H9 (cell line): ENCODE measurements at regions not wholly inside any gene's neighbourhood (a gene's known extent, or its start where the extent isn't known, plus 50 kb on each side); places are given as distances from the start of the nearest gene placed in this dataset.

Source experiments
- DNase-seq: peaks from one replicate; pipeline ENCODE4 v3.0.0-alpha.2; 2017
- H2AFZ ChIP-seq: one replicate; pipeline ENCODE4 v1.6.1; 2013; ENCODE audit warnings: mild to moderate bottlenecking, low read length, control low read depth, moderate library complexity
- H2AK5ac ChIP-seq: 2 replicates; pipeline ENCODE4 v1.6.1; 2013; ENCODE audit warnings: low read length, control low read depth, mixed read lengths; ENCODE audit not compliant: insufficient read length
- H2BK120ac ChIP-seq: one replicate; pipeline ENCODE4 v1.6.1; 2013; ENCODE audit warnings: low read depth, mild to moderate bottlenecking, low read length, control low read depth, inconsistent platforms; ENCODE audit not compliant: poor library complexity, severe bottlenecking
- H2BK12ac ChIP-seq: 2 replicates; pipeline ENCODE4 v1.6.1; 2013; ENCODE audit warnings: low read length, control low read depth, mixed read lengths, low read depth; ENCODE audit not compliant: insufficient read length
- H2BK15ac ChIP-seq: 2 replicates; pipeline ENCODE4 v1.6.1; 2013; ENCODE audit warnings: low read depth, low read length, control low read depth
- H2BK20ac ChIP-seq: one replicate; pipeline ENCODE4 v1.6.1; 2013; ENCODE audit warnings: low read depth, mild to moderate bottlenecking, low read length, control low read depth, inconsistent platforms; ENCODE audit not compliant: poor library complexity, severe bottlenecking
- H2BK5ac ChIP-seq: 2 replicates; pipeline ENCODE4 v1.6.1; 2013; ENCODE audit warnings: low read length, control low read depth, mixed read lengths; ENCODE audit not compliant: insufficient read length
- H3K14ac ChIP-seq: 2 replicates; pipeline ENCODE4 v1.6.1; 2013; ENCODE audit warnings: low read length, control low read depth; ENCODE audit not compliant: insufficient read depth
- H3K18ac ChIP-seq: 2 replicates; pipeline ENCODE4 v1.6.1; 2013; ENCODE audit warnings: low read depth, mild to moderate bottlenecking, mixed read lengths, low read length, control low read depth; ENCODE audit not compliant: insufficient read length
- H3K23ac ChIP-seq: 2 replicates; pipeline ENCODE4 v1.6.1; 2013; ENCODE audit warnings: low read length, control low read depth, mixed read lengths, low read depth; ENCODE audit not compliant: insufficient read length
- H3K23me2 ChIP-seq: 2 replicates; pipeline ENCODE4 v1.6.1; 2013; ENCODE audit warnings: low read depth, mild to moderate bottlenecking, mixed read lengths, low read length, control low read depth; ENCODE audit not compliant: insufficient read length, poor library complexity, severe bottlenecking
- H3K27ac ChIP-seq: 2 replicates; pipeline ENCODE4 v1.5.1; 2013; ENCODE audit warnings: low read length, control low read depth, mixed read lengths, low read depth; ENCODE audit not compliant: insufficient read length
- H3K27me3 ChIP-seq: 2 replicates; pipeline ENCODE4 v1.6.1; 2013; ENCODE audit warnings: low read length, control low read depth, inconsistent platforms; ENCODE audit not compliant: insufficient read depth
- H3K4ac ChIP-seq: 2 replicates; pipeline ENCODE4 v1.6.1; 2013; ENCODE audit warnings: low read depth, mild to moderate bottlenecking, control low read depth, inconsistent platforms, low read length, moderate library complexity
- H3K4me1 ChIP-seq: 2 replicates; pipeline ENCODE4 v1.6.1; 2013; ENCODE audit warnings: low read length, control low read depth, inconsistent platforms; ENCODE audit not compliant: insufficient read depth
- H3K4me2 ChIP-seq: 2 replicates; pipeline ENCODE4 v1.6.1; 2013; ENCODE audit warnings: low read length, control low read depth, mixed read lengths; ENCODE audit not compliant: insufficient read length, insufficient read depth
- H3K56ac ChIP-seq: 2 replicates; pipeline ENCODE4 v1.6.1; 2013; ENCODE audit warnings: low read depth, mild to moderate bottlenecking, mixed read lengths, low read length, control low read depth; ENCODE audit not compliant: insufficient read length
- H3K79me1 ChIP-seq: 2 replicates; pipeline ENCODE4 v1.6.1; 2013; ENCODE audit warnings: low read depth, mild to moderate bottlenecking, moderate library complexity, low read length, control low read depth, inconsistent platforms; ENCODE audit not compliant: insufficient read depth, poor library complexity, severe bottlenecking
- H3K79me2 ChIP-seq: 2 replicates; pipeline ENCODE4 v1.6.1; 2013; ENCODE audit warnings: low read length, control low read depth, inconsistent platforms; ENCODE audit not compliant: insufficient read depth
- H3K9ac ChIP-seq: 2 replicates; pipeline ENCODE4 v1.6.1; 2013; ENCODE audit warnings: low read length, control low read depth, mixed read lengths; ENCODE audit not compliant: insufficient read length; ENCODE audit errors: extremely low read depth
- H3K9me3 ChIP-seq: one replicate; pipeline ENCODE4 v1.6.1; 2013; ENCODE audit warnings: low read depth, low read length, inconsistent platforms; ENCODE audit not compliant: control insufficient read depth
- H3T11ph ChIP-seq: one replicate; pipeline ENCODE4 v1.6.1; 2013; ENCODE audit warnings: mild to moderate bottlenecking, low read length, control low read depth, inconsistent platforms
- H4K20me1 ChIP-seq: one replicate; pipeline ENCODE4 v1.6.1; 2013; ENCODE audit not compliant: control insufficient read depth, insufficient read length, insufficient read depth
- H4K5ac ChIP-seq: 2 replicates; pipeline ENCODE4 v1.6.1; 2013; ENCODE audit warnings: low read depth, mild to moderate bottlenecking, mixed read lengths, low read length, control low read depth; ENCODE audit not compliant: insufficient read length
- H4K8ac ChIP-seq: replicated peaks from 2 replicates; pipeline ENCODE4 v1.6.1; 2013; ENCODE audit warnings: low read length, control low read depth, mixed read lengths, low read depth; ENCODE audit not compliant: insufficient read length
- H4K91ac ChIP-seq: 2 replicates; pipeline ENCODE4 v1.6.1; 2013; ENCODE audit warnings: low read depth, mild to moderate bottlenecking, moderate library complexity, mixed read lengths, low read length, control low read depth; ENCODE audit not compliant: insufficient read length
- H3K27ac Mint-ChIP-seq, 3 experiments: 2 replicates in 2 of 3; 3 replicates in 1 of 3; pipeline ENCODE4 v1.8.0; 2020 to 2021; ENCODE audit warnings: mixed read lengths in 3 of 3, mild to moderate bottlenecking in 1 of 3, moderate library complexity in 1 of 3
- H3K27me3 Mint-ChIP-seq: 2 replicates; pipeline ENCODE4 v1.8.0; 2021; ENCODE audit warnings: low read depth, mild to moderate bottlenecking, moderate library complexity, mixed read lengths
- H3K36me3 Mint-ChIP-seq, 3 experiments: 2 replicates in 2 of 3; 3 replicates in 1 of 3; pipeline ENCODE4 v1.8.0; 2020 to 2021; ENCODE audit warnings: low read depth in 3 of 3, mixed read lengths in 3 of 3; ENCODE audit not compliant: insufficient read depth in 1 of 3
- H3K4me1 Mint-ChIP-seq, 2 experiments: 2 replicates each; pipeline ENCODE4 v1.8.0; 2020; ENCODE audit warnings: mixed read lengths in 2 of 2
- H3K4me3 Mint-ChIP-seq, 2 experiments: 2 replicates in 1 of 2; 3 replicates in 1 of 2; pipeline ENCODE4 v1.8.0; 2020 to 2021; ENCODE audit warnings: mild to moderate bottlenecking in 2 of 2, mixed read lengths in 2 of 2, moderate library complexity in 1 of 2
- H3K9me3 Mint-ChIP-seq, 2 experiments: 2 replicates in 1 of 2; 3 replicates in 1 of 2; pipeline ENCODE4 v1.8.0; 2020; ENCODE audit warnings: mild to moderate bottlenecking in 2 of 2, mixed read lengths in 2 of 2, moderate library complexity in 1 of 2
- CTCF ChIP-seq: fragments of 200-600 bp; sonication (generic); conservative IDR thresholded peaks from 3 replicates; pipeline ENCODE4 v1.8.0; 2021; ENCODE audit warnings: antibody characterized with exemption, mild to moderate bottlenecking
- WGBS: extraction: QIAGEN DNeasy Blood & Tissue Kit; methylation state at CpG from one replicate; pipeline ENCODE4 v1.1.7; 2013; ENCODE audit warnings: missing lambda C conversion rate, low lambda C conversion rate, mixed read lengths; ENCODE audit not compliant: insufficient read length; ENCODE audit errors: extremely low coverage; 5-methylcytosine and 5-hydroxymethylcytosine counted together

DNA sequence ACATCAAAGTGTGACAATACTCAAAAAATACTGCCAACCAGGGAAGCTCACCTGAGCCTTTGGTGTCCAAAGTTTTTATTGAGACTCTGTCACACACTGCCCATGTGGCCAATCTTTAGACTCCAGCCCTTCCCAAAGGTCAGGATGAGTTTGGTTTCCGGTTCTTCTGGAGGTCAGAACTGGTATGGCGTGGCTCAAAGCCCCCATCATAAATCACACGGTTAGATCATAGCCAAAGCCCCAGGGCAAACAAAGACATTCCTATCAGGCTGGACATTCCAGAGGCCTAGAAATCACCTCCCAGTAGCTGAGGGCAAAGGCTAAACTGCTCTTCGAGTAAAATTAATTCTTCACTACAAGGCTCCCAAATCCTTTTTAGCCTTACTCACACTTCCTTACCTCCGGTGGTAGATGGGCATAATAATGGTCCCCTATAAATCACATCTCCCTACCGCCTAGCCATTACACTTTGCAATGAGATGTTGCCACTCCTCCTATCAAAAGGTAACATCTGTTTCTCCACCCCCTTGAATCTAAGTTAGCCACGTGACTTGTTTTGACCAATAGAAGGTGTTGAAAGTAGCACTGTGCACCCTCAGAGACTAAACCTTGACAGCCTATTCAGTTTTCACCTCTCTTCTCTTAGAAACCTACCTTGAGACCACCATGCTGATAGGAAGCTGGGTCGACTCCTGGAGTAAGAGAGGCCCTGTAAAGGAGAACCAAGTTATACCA, 137.8 kb upstream of the DUSP21 start:
- Histone ChIP-seq H4K91ac (no peak overlapping the region), H2AFZ (no peak overlapping the region), H3K18ac (no peak overlapping the region), H4K8ac (no peak overlapping the region), H3T11ph (no peak overlapping the region), H3K56ac (no peak overlapping the region), H3K79me1 (no peaks in the 10 kb centered on the region), H2BK15ac (no peak overlapping the region), H3K27ac (no peak overlapping the region), H2BK20ac (no peak overlapping the region), H4K20me1 (no peaks in the 10 kb centered on the region), H3K4me1 (no peaks in the 10 kb centered on the region), H3K4ac (no peak overlapping the region), H2AK5ac (no peak overlapping the region), H2BK120ac (no peak overlapping the region), H3K79me2 (no peaks in the 10 kb centered on the region), H3K23ac (no peak overlapping the region), H3K14ac (no peak overlapping the region), H2BK5ac (no peak overlapping the region), H4K5ac (no peak overlapping the region), H3K9me3 (peaks cover 35% of the 10 kb centered on the region), H3K27me3 (no peaks in the 10 kb centered on the region), H3K23me2 (no peaks in the 10 kb centered on the region), H2BK12ac (no peak overlapping the region), H3K4me2 (no peak overlapping the region), H3K9ac (no peak overlapping the region)
- no peak for TF ChIP-seq CTCF
- Mint-ChIP-seq H3K4me1 (no peaks in the 10 kb centered on the region), H3K36me3 (peaks cover 0 to 3% (median 0%) of the 10 kb centered on the region in 3 experiments; a peak in 2 of 7 replicates), H3K27ac (no peak overlapping the region), H3K9me3 (peaks cover 43 to 57% of the 10 kb centered on the region in 2 experiments), H3K27me3 (peaks cover 4% of the 10 kb centered on the region; the same call in 1 of the 2 replicates), H3K4me3 (no peak overlapping the region)
- no peak for DNase-seq
- WGBS, result no CpG with 5 or more reads among the region's 8 CpGs
